T-cell (primary cell): ENCODE measurements at regions not wholly inside any gene's neighbourhood (a gene's known extent, or its start where the extent isn't known, plus 50 kb on each side); places are given as distances from the start of the nearest gene placed in this dataset.

Experiments
- ATAC-seq, 4 experiments: fragments of 200-7000 bp in 3 of 4; fragments of 150-1000 bp in 1 of 4; cut with Tn5 transposase; replicated peaks in 1 of 4; 1 replicate in 3 of 4; 2 replicates in 1 of 4; pipeline ENCODE4 v1.10.0; 2021; ENCODE audit warnings: moderate library complexity in 3 of 4, mild to moderate bottlenecking in 2 of 4, moderate number of reproducible peaks in 1 of 4
- CTCF ChIA-PET, 2 donors: fragments of 300-600 bp; sonication (Branson Sonifier 250); formaldehyde crosslinking; loops; one replicate each; lab custom pipeline; 2022; ENCODE audit warnings: antibody characterized with exemption in 2 of 2; lab: Charles Lee
- POLR2A ChIA-PET, 2 donors: fragments of 300-600 bp; sonication (Branson Sonifier 250); formaldehyde crosslinking; loops; one replicate each; lab custom pipeline; 2022; ENCODE audit warnings: antibody characterized with exemption in 2 of 2; lab: Charles Lee
- DNase-seq, 35 experiments: peaks; one replicate each; pipeline versions ENCODE4 v3.0.0 to v3.0.0-alpha.2; 2013 to 2023
- H3K27ac ChIP-seq: one replicate; pipeline ENCODE4 v1.5.1; 2013; ENCODE audit warnings: low read length
- H3K27me3 ChIP-seq, 2 experiments: replicated peaks in 1 of 2; 1 replicate in 1 of 2; 2 replicates in 1 of 2; pipeline versions ENCODE4 v1.6.1 to v1.7.0; 2013; ENCODE audit warnings: low read length in 1 of 2, mixed read lengths in 1 of 2; ENCODE audit not compliant: control insufficient read depth in 2 of 2, insufficient read depth in 2 of 2; ENCODE audit errors: extremely low read depth in 1 of 2
- H3K36me3 ChIP-seq, 2 donors: 1 replicate in 1 of 2; 2 replicates in 1 of 2; pipeline versions ENCODE4 v1.6.1 to v1.7.0; 2013; ENCODE audit warnings: low read length in 1 of 2; ENCODE audit not compliant: control insufficient read depth in 2 of 2, insufficient read depth in 1 of 2; ENCODE audit errors: extremely low read depth in 1 of 2
- H3K4me1 ChIP-seq, 2 experiments: 1 replicate in 1 of 2; 2 replicates in 1 of 2; pipeline versions ENCODE4 v1.6.1 to v1.7.0; 2013; ENCODE audit warnings: low read length in 2 of 2, mixed read lengths in 1 of 2; ENCODE audit not compliant: insufficient read depth in 2 of 2, control insufficient read depth in 1 of 2; ENCODE audit errors: extremely low read depth in 1 of 2
- H3K4me3 ChIP-seq, 2 donors: 1 replicate in 1 of 2; 2 replicates in 1 of 2; pipeline versions ENCODE4 v1.5.1 to v1.7.0; 2013; ENCODE audit warnings: mild to moderate bottlenecking in 2 of 2, low read length in 1 of 2, moderate library complexity in 1 of 2; ENCODE audit not compliant: control insufficient read depth in 1 of 2; ENCODE audit errors: extremely low read depth in 1 of 2
- H3K9me3 ChIP-seq: 2 replicates; pipeline ENCODE4 v1.7.0; 2013
- H3K27ac Mint-ChIP-seq, 2 donors: one replicate each; pipeline ENCODE4 v1.8.0; 2020 to 2021; ENCODE audit warnings: mild to moderate bottlenecking in 2 of 2, mixed read lengths in 2 of 2
- H3K27me3 Mint-ChIP-seq, 2 donors: one replicate each; pipeline ENCODE4 v1.8.0; 2021 to 2022; ENCODE audit warnings: mixed read lengths in 2 of 2
- H3K36me3 Mint-ChIP-seq: one replicate; pipeline ENCODE4 v1.8.0; 2021; ENCODE audit warnings: mixed read lengths
- H3K4me1 Mint-ChIP-seq, 3 donors: one replicate each; pipeline ENCODE4 v1.8.0; 2020 to 2022; ENCODE audit warnings: mixed read lengths in 3 of 3, mild to moderate bottlenecking in 1 of 3
- H3K4me3 Mint-ChIP-seq, 3 donors: one replicate each; pipeline ENCODE4 v1.8.0; 2020 to 2022; ENCODE audit warnings: mild to moderate bottlenecking in 3 of 3, mixed read lengths in 3 of 3, moderate library complexity in 3 of 3
- H3K9me3 Mint-ChIP-seq, 3 donors: one replicate each; pipeline ENCODE4 v1.8.0; 2020 to 2022; ENCODE audit warnings: mixed read lengths in 3 of 3
- WGBS: methylation state at CpG from one replicate; pipeline ENCODE4 v1.1.5; 2013; ENCODE audit warnings: missing lambda C conversion rate; ENCODE audit not compliant: insufficient coverage; 5-methylcytosine and 5-hydroxymethylcytosine counted together

DNA sequence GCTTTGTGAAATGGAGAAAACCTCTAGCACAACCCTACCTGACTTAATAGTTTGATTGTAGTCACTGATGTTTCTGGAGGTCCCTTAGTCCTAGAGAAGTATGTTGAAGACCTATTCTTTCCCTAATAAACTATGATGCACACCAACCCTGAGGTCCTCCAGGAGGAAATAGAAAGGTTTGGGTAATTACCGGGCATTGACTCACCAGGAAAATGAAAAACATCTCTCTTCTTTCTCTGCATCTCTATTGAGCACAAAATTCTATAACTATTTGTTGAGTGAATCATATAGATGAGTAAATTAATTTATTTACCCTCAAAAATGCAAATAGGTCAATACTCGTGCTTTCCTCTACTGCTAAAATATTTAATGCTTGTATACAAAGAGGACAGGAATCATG lies 582.4 kb upstream of the FAM241A start:
- H3K9me3 ChIP-seq: no peaks in the 10 kb centered on the region
- H3K36me3 Mint-ChIP-seq: no peaks in the 10 kb centered on the region
- no peaks in the 10 kb centered on the region for H3K27me3 ChIP-seq
- DNase-seq (no peak), ATAC-seq (no peak)
- no peaks in the 10 kb centered on the region for H3K27me3 Mint-ChIP-seq
- CTCF ChIA-PET: no interaction called here
- WGBS: no CpG with 5 or more reads among the region's 2 CpGs
- H3K4me3 Mint-ChIP-seq: no peak overlapping the region
- POLR2A ChIA-PET: no interaction called here
- H3K36me3 ChIP-seq: no peaks in the 10 kb centered on the region
- no peak overlapping the region for H3K27ac Mint-ChIP-seq
- H3K4me1 Mint-ChIP-seq: no peaks in the 10 kb centered on the region
- H3K27ac ChIP-seq: no peak overlapping the region
- peaks cover 12 to 28% (median 19%) of the 10 kb centered on the region in 3 donors for H3K9me3 Mint-ChIP-seq
- H3K4me3 ChIP-seq: no peak overlapping the region
- no peaks in the 10 kb centered on the region for H3K4me1 ChIP-seq

DNA sequence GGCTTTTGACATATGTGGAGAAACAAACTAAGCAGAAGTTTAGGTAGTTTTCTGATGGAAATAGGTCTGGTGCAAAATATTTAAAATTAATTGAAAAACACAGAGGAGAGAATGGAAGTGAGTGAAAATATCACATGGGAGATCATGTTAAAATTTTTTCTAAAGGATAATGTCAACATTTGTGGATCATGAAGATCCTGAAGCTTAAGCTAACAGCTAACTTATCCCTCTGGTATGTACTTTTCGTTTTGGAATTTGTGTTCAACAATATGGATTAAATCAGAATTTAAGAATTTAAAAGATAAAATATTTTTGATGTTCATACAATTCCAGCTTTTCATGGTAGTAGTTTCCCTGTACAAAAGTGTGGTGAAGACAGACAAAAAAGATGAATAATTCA lies 572.8 kb upstream of the FAM241A start:
- H3K27ac ChIP-seq: no peak overlapping the region
- ATAC-seq (no peak), DNase-seq (no peak)
- H3K27ac Mint-ChIP-seq: no peak overlapping the region
- H3K27me3 ChIP-seq: no peaks in the 10 kb centered on the region
- H3K4me3 ChIP-seq: no peak overlapping the region
- H3K27me3 Mint-ChIP-seq: no peaks in the 10 kb centered on the region
- ChIA-PET POLR2A (no interaction called here), CTCF (interaction anchor here in 1 of 2 donors (0.7 kb wide), 1 partner anchor 1752 kb away, joined by 3 read pairs; no protein-coding TSS in a partner anchor)
- H3K4me1 ChIP-seq: no peaks in the 10 kb centered on the region
- no CpG with 5 or more reads among the region's 1 CpG for WGBS
- no peaks in the 10 kb centered on the region for H3K4me1 Mint-ChIP-seq
- H3K9me3 Mint-ChIP-seq: peaks cover 5 to 21% (median 6%) of the 10 kb centered on the region in 3 donors
- no peaks in the 10 kb centered on the region for H3K36me3 Mint-ChIP-seq
- no peaks in the 10 kb centered on the region for H3K9me3 ChIP-seq
- no peaks in the 10 kb centered on the region for H3K36me3 ChIP-seq
- H3K4me3 Mint-ChIP-seq: no peak overlapping the region

GRCh38 chr4:111573386-111573785 lies 571.9 kb upstream of the FAM241A start:
- WGBS: no CpG with 5 or more reads among the region's 2 CpGs

DNA sequence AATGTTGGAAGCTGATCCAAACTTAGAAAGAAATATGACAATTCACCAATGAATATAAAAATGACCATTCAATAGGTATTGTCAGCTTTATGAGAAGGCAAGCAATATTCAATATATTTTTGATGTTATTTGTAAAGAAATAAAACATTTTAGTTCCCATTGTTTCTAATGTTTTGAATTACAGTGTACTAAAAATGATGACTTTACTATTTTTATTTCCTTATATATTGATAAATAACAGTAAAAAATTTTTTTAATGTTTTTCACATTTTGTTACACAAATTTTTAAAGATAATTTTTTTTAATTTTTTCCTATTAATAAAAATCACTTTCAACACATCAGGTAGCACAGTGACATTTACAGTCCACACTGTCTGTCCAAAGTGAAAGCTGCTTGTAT lies 565.5 kb upstream of the FAM241A start:
- ChIA-PET POLR2A (no interaction called here), CTCF (no interaction called here)
- no peaks in the 10 kb centered on the region for H3K36me3 Mint-ChIP-seq
- ATAC-seq (no peak), DNase-seq (no peak)
- H3K4me1 ChIP-seq: no peaks in the 10 kb centered on the region
- no peak overlapping the region for H3K4me3 Mint-ChIP-seq
- no peak overlapping the region for H3K27ac Mint-ChIP-seq
- H3K9me3 Mint-ChIP-seq: peaks cover 7 to 20% (median 8%) of the 10 kb centered on the region in 3 donors
- no peaks in the 10 kb centered on the region for H3K27me3 ChIP-seq
- H3K4me3 ChIP-seq: no peak overlapping the region
- H3K4me1 Mint-ChIP-seq: no peaks in the 10 kb centered on the region
- no peaks in the 10 kb centered on the region for H3K27me3 Mint-ChIP-seq
- no peaks in the 10 kb centered on the region for H3K9me3 ChIP-seq
- H3K27ac ChIP-seq: no peak overlapping the region
- H3K36me3 ChIP-seq: no peaks in the 10 kb centered on the region

More at GRCh38 chr4:111573386-111573785, 571.9 kb upstream of the FAM241A start:
- no peaks in the 10 kb centered on the region for H3K4me1 Mint-ChIP-seq
- Histone ChIP-seq H3K4me3 (no peak overlapping the region), H3K36me3 (no peaks in the 10 kb centered on the region), H3K27ac (no peak overlapping the region), H3K9me3 (no peaks in the 10 kb centered on the region), H3K4me1 (no peaks in the 10 kb centered on the region), H3K27me3 (no peaks in the 10 kb centered on the region)
- no peak overlapping the region for H3K27ac Mint-ChIP-seq
- peaks cover 0 to 12% (median 0%) of the 10 kb centered on the region in 3 donors for H3K9me3 Mint-ChIP-seq
- H3K36me3 Mint-ChIP-seq: no peaks in the 10 kb centered on the region
- H3K27me3 Mint-ChIP-seq: no peaks in the 10 kb centered on the region
- DNase-seq (no peak), ATAC-seq (no peak)
- ChIA-PET CTCF (no interaction called here), POLR2A (no interaction called here)
- H3K4me3 Mint-ChIP-seq: no peak overlapping the region

- Mint-ChIP-seq H3K4me1 (no peaks in the 10 kb centered on the region), H3K27ac (no peak overlapping the region), H3K9me3 (peaks cover 0 to 4% (median 0%) of the 10 kb centered on the region in 3 donors), H3K4me3 (no peak overlapping the region), H3K36me3 (no peaks in the 10 kb centered on the region), H3K27me3 (no peaks in the 10 kb centered on the region)
- ATAC-seq: no peak
- no peak overlapping the region for H3K4me3 ChIP-seq
- CTCF ChIA-PET: no interaction called here
- H3K27ac ChIP-seq: no peak overlapping the region
- no peaks in the 10 kb centered on the region for H3K4me1 ChIP-seq
- no peaks in the 10 kb centered on the region for H3K36me3 ChIP-seq
- H3K9me3 ChIP-seq: no peaks in the 10 kb centered on the region
- POLR2A ChIA-PET: no interaction called here
- 79% methylated on average over 3 of the region's 3 CpGs for WGBS
- no peak for DNase-seq
- H3K27me3 ChIP-seq: no peaks in the 10 kb centered on the region
Observed at GRCh38 chr4:111595456-111595855, 549.8 kb upstream of the FAM241A start.

GRCh38 chr4:111596491-111596890 lies 548.8 kb upstream of the FAM241A start:
- POLR2A ChIA-PET: no interaction called here
- no CpG with 5 or more reads among the region's 4 CpGs for WGBS
- H3K36me3 ChIP-seq: no peaks in the 10 kb centered on the region
- ATAC-seq (no peak), DNase-seq (no peak)
- no peak overlapping the region for H3K27ac Mint-ChIP-seq
- no peak overlapping the region for H3K27ac ChIP-seq
- CTCF ChIA-PET: no interaction called here
- no peaks in the 10 kb centered on the region for H3K4me1 ChIP-seq
- H3K9me3 ChIP-seq: no peaks in the 10 kb centered on the region
- peaks cover 0 to 4% (median 0%) of the 10 kb centered on the region in 3 donors for H3K9me3 Mint-ChIP-seq
- no peak overlapping the region for H3K4me3 ChIP-seq
- H3K4me3 Mint-ChIP-seq: no peak overlapping the region
- no peaks in the 10 kb centered on the region for H3K36me3 Mint-ChIP-seq
- H3K27me3 Mint-ChIP-seq: no peaks in the 10 kb centered on the region
- no peaks in the 10 kb centered on the region for H3K4me1 Mint-ChIP-seq
- no peaks in the 10 kb centered on the region for H3K27me3 ChIP-seq

- H3K4me3 ChIP-seq: no peak overlapping the region
- Mint-ChIP-seq H3K9me3 (no peaks in the 10 kb centered on the region), H3K4me1 (no peaks in the 10 kb centered on the region), H3K4me3 (no peak overlapping the region), H3K27me3 (no peaks in the 10 kb centered on the region), H3K36me3 (no peaks in the 10 kb centered on the region), H3K27ac (no peak overlapping the region)
- DNase-seq (no peak), ATAC-seq (no peak)
- ChIA-PET CTCF (interaction anchor here in 1 of 2 donors (0.6 kb wide), 1 partner anchor 284 kb away, joined by 3 read pairs; no protein-coding TSS in a partner anchor), POLR2A (no interaction called here)
- no peak overlapping the region for H3K27ac ChIP-seq
- H3K4me1 ChIP-seq: no peaks in the 10 kb centered on the region
- no peaks in the 10 kb centered on the region for H3K9me3 ChIP-seq
- WGBS: no CpG with 5 or more reads among the region's 3 CpGs
- no peaks in the 10 kb centered on the region for H3K27me3 ChIP-seq
- no peaks in the 10 kb centered on the region for H3K36me3 ChIP-seq
Observed at GRCh38 chr4:111601671-111602070, 543.6 kb upstream of the FAM241A start.
